ENCODE measurements at regions not wholly inside any gene's neighbourhood (a gene's known extent, or its start where the extent isn't known, plus 50 kb on each side); places are given as distances from the start of the nearest gene placed in this dataset.
"Not testable (repeated sequence)": the region's sequence is repeated elsewhere in the genome, so short reads cannot be mapped to it uniquely, and the experiment has no call there.

GRCh38 chr18:52150050-52150449 is 189.9 kb upstream of the DCC start:
- no peak overlapping the region for H3K4me3 ChIP-seq
- no peaks in the 10 kb centered on the region for H3K4me1 ChIP-seq (replicated peaks)
- no peak overlapping the region for H3K27ac ChIP-seq
- H3K9me3 ChIP-seq (replicated peaks) = peaks cover 6% of the 10 kb centered on the region
- no peaks in the 10 kb centered on the region for H3K27me3 ChIP-seq (replicated peaks)
- DNase-seq (ENCODE audit: low read depth in 1 of 2, low spot score in 2 of 2) = no peak
- no peaks in the 10 kb centered on the region for H3K36me3 ChIP-seq

GRCh38 chr18:52152036-52152435 is 188.0 kb upstream of the DCC start:
- DNase-seq (ENCODE audit: low read depth in 1 of 2, low spot score in 2 of 2) = no peak
- no peaks in the 10 kb centered on the region for H3K4me1 ChIP-seq (replicated peaks)
- H3K36me3 ChIP-seq = no peaks in the 10 kb centered on the region
- no peak overlapping the region for H3K4me3 ChIP-seq
- peaks cover 8% of the 10 kb centered on the region; the same call in 1 of the 2 replicates for H3K9me3 ChIP-seq (replicated peaks)
- H3K27ac ChIP-seq = no peak overlapping the region
- H3K27me3 ChIP-seq (replicated peaks) = no peaks in the 10 kb centered on the region

GRCh38 chr18:52156166-52156565 is 183.8 kb upstream of the DCC start:
- DNase-seq (ENCODE audit: low read depth in 1 of 2, low spot score in 2 of 2) = no peak
- H3K36me3 ChIP-seq = no peaks in the 10 kb centered on the region
- H3K4me1 ChIP-seq (replicated peaks) = no peaks in the 10 kb centered on the region
- no peak overlapping the region for H3K4me3 ChIP-seq
- no peak overlapping the region for H3K27ac ChIP-seq
- peaks cover 4% of the 10 kb centered on the region; the same call in 1 of the 2 replicates for H3K9me3 ChIP-seq (replicated peaks)
- no peaks in the 10 kb centered on the region for H3K27me3 ChIP-seq (replicated peaks)

- Histone ChIP-seq H3K4me1 (replicated peaks) (no peaks in the 10 kb centered on the region), H3K9me3 (replicated peaks) (peaks cover 3% of the 10 kb centered on the region; the same call in 1 of the 2 replicates), H3K4me3 (no peak overlapping the region), H3K27me3 (replicated peaks) (no peaks in the 10 kb centered on the region), H3K27ac (no peak overlapping the region), H3K36me3 (no peaks in the 10 kb centered on the region)
- DNase-seq (ENCODE audit: low read depth in 1 of 2, low spot score in 2 of 2) = no peak
Measured at GRCh38 chr18:52160636-52161035, 179.4 kb upstream of the DCC start.

- Histone ChIP-seq H3K36me3 (no peaks in the 10 kb centered on the region), H3K9me3 (replicated peaks) (no peaks in the 10 kb centered on the region; the same call in 1 of the 2 replicates), H3K4me1 (replicated peaks) (no peaks in the 10 kb centered on the region), H3K4me3 (no peak overlapping the region), H3K27ac (no peak overlapping the region), H3K27me3 (replicated peaks) (no peaks in the 10 kb centered on the region)
- DNase-seq (ENCODE audit: low read depth in 1 of 2, low spot score in 2 of 2) = no peak
Measured at GRCh38 chr18:52163478-52163877, 176.5 kb upstream of the DCC start.

GRCh38 chr18:52168131-52168530 is 171.9 kb upstream of the DCC start:
- not testable (repeated sequence) for H3K36me3 ChIP-seq; H3K4me3 ChIP-seq; H3K9me3 ChIP-seq (replicated peaks); H3K4me1 ChIP-seq (replicated peaks); H3K27me3 ChIP-seq (replicated peaks); H3K27ac ChIP-seq; DNase-seq (ENCODE audit: low read depth in 1 of 2, low spot score in 2 of 2)

- no peaks in the 10 kb centered on the region for H3K27me3 ChIP-seq (replicated peaks)
- no peaks in the 10 kb centered on the region for H3K4me1 ChIP-seq (replicated peaks)
- H3K27ac ChIP-seq = no peak overlapping the region
- no peak overlapping the region for H3K4me3 ChIP-seq
- no peaks in the 10 kb centered on the region for H3K36me3 ChIP-seq
- 0 out of 2 replicates have a peak, but pooled peaks cover 5% of the 10 kb centered on the region for H3K9me3 ChIP-seq (replicated peaks)
- no peak for DNase-seq (ENCODE audit: low read depth in 1 of 2, low spot score in 2 of 2)
Measured at GRCh38 chr18:52174220-52174619, 165.8 kb upstream of the DCC start.

- Histone ChIP-seq H3K36me3 (no peaks in the 10 kb centered on the region), H3K4me1 (replicated peaks) (no peaks in the 10 kb centered on the region), H3K9me3 (replicated peaks) (peaks cover 5% of the 10 kb centered on the region; the same call in 1 of the 2 replicates), H3K27me3 (replicated peaks) (no peaks in the 10 kb centered on the region), H3K4me3 (no peak overlapping the region), H3K27ac (no peak overlapping the region)
- DNase-seq (ENCODE audit: low read depth in 1 of 2, low spot score in 2 of 2) = no peak
Measured at GRCh38 chr18:52175406-52175805, 164.6 kb upstream of the DCC start.

- Histone ChIP-seq H3K4me3 (no peak overlapping the region), H3K4me1 (replicated peaks) (no peaks in the 10 kb centered on the region), H3K27ac (no peak overlapping the region), H3K9me3 (replicated peaks) (peaks cover under 1% of the 10 kb centered on the region; the same call in 1 of the 2 replicates), H3K36me3 (no peaks in the 10 kb centered on the region), H3K27me3 (replicated peaks) (no peaks in the 10 kb centered on the region)
- DNase-seq (ENCODE audit: low read depth in 1 of 2, low spot score in 2 of 2) = no peak
Measured at GRCh38 chr18:52183107-52183506, 156.9 kb upstream of the DCC start.

- no peak for DNase-seq (ENCODE audit: low read depth in 1 of 2, low spot score in 2 of 2)
- H3K9me3 ChIP-seq (replicated peaks) = 0 out of 2 replicates have a peak, but pooled peaks cover 3% of the 10 kb centered on the region
- no peaks in the 10 kb centered on the region for H3K27me3 ChIP-seq (replicated peaks)
- no peaks in the 10 kb centered on the region for H3K36me3 ChIP-seq
- H3K4me3 ChIP-seq = no peak overlapping the region
- no peak overlapping the region for H3K27ac ChIP-seq
- H3K4me1 ChIP-seq (replicated peaks) = no peaks in the 10 kb centered on the region
Measured at GRCh38 chr18:52190195-52190594, 149.8 kb upstream of the DCC start.

GRCh38 chr18:52190631-52191030 is 149.4 kb upstream of the DCC start:
- no peak for DNase-seq (ENCODE audit: low read depth in 1 of 2, low spot score in 2 of 2)
- Histone ChIP-seq H3K36me3 (no peaks in the 10 kb centered on the region), H3K4me3 (no peak overlapping the region), H3K9me3 (replicated peaks) (peaks cover 3% of the 10 kb centered on the region; the same call in 1 of the 2 replicates), H3K4me1 (replicated peaks) (no peaks in the 10 kb centered on the region), H3K27me3 (replicated peaks) (no peaks in the 10 kb centered on the region), H3K27ac (no peak overlapping the region)

GRCh38 chr18:52200406-52200805 is 139.6 kb upstream of the DCC start:
- Histone ChIP-seq H3K27ac (no peak overlapping the region), H3K4me1 (replicated peaks) (no peaks in the 10 kb centered on the region), H3K27me3 (replicated peaks) (no peaks in the 10 kb centered on the region), H3K4me3 (no peak overlapping the region), H3K9me3 (replicated peaks) (peaks cover 5% of the 10 kb centered on the region; the same call in 1 of the 2 replicates), H3K36me3 (no peaks in the 10 kb centered on the region)
- DNase-seq (ENCODE audit: low read depth in 1 of 2, low spot score in 2 of 2) = no peak

- Histone ChIP-seq H3K27me3 (replicated peaks) (no peaks in the 10 kb centered on the region), H3K36me3 (no peaks in the 10 kb centered on the region), H3K9me3 (replicated peaks) (0 out of 2 replicates have a peak, but pooled peaks cover 5% of the 10 kb centered on the region), H3K27ac (no peak overlapping the region), H3K4me1 (replicated peaks) (no peaks in the 10 kb centered on the region), H3K4me3 (no peak overlapping the region)
- DNase-seq (ENCODE audit: low read depth in 1 of 2, low spot score in 2 of 2) = no peak
Measured at GRCh38 chr18:52200921-52201663, 138.9 kb upstream of the DCC start.

- H3K9me3 ChIP-seq (replicated peaks) = peaks cover 2% of the 10 kb centered on the region; the same call in 1 of the 2 replicates
- no peak overlapping the region for H3K4me3 ChIP-seq
- H3K27me3 ChIP-seq (replicated peaks) = no peaks in the 10 kb centered on the region
- no peak overlapping the region for H3K27ac ChIP-seq
- no peak for DNase-seq (ENCODE audit: low read depth in 1 of 2, low spot score in 2 of 2)
- no peaks in the 10 kb centered on the region for H3K36me3 ChIP-seq
- no peaks in the 10 kb centered on the region for H3K4me1 ChIP-seq (replicated peaks)
Measured at GRCh38 chr18:52208646-52209045, 131.4 kb upstream of the DCC start.
